ENCODE measurements at regions not wholly inside any gene's neighbourhood (a gene's known extent, or its start where the extent isn't known, plus 50 kb on each side); places are given as distances from the start of the nearest gene placed in this dataset.

DNA sequence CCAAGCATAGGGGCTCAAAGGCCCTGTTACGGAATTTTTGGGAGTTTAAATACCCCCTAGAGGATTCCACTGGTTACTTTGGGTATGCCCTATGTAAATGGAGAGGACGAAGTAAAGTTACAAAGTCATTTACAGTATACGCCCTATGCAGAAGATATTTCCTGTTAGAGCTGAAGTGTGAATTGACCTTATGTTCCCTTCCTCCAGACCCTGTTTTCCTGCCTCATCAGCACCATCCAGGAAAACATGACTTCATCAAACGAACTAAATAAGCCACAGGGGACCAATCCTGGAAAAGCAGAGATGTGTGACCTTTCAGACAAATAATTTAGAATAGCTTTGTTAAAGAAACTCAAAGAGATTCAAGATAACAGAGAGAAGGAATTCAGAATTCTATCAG lies 177.4 kb downstream of the SQOR start:
- TF ChIP-seq GATA2 (IDR thresholded peaks at IDR 0.05; ENCODE audit: low read depth, low read length) (no peak), GATA3 (IDR thresholded peaks at IDR 0.05; ENCODE audit: low read depth, low read length) (no peak)
